ENCODE measurements at regions not wholly inside any gene's neighbourhood (a gene's known extent, or its start where the extent isn't known, plus 50 kb on each side); places are given as distances from the start of the nearest gene placed in this dataset.

DNA sequence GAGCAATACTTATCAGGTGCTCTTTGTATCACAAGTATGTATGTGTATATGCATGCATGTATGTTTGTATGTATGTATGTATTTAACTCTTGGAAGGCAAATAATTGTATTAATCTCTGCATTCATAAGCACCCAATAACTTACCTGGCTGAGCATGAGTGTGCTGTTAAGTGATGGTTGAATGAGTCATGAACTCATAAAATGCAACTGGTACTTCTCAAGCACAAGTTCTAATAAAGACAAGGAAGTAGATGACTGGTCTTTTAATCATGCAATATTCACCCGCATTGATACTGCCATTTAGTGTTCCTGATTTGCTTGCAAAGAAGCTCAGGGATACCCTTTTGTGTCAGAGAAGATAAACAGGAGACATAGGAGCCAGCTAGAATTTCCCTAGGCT is 204.9 kb upstream of the TRPM3 start:
- TF ChIP-seq, protein P1, sequence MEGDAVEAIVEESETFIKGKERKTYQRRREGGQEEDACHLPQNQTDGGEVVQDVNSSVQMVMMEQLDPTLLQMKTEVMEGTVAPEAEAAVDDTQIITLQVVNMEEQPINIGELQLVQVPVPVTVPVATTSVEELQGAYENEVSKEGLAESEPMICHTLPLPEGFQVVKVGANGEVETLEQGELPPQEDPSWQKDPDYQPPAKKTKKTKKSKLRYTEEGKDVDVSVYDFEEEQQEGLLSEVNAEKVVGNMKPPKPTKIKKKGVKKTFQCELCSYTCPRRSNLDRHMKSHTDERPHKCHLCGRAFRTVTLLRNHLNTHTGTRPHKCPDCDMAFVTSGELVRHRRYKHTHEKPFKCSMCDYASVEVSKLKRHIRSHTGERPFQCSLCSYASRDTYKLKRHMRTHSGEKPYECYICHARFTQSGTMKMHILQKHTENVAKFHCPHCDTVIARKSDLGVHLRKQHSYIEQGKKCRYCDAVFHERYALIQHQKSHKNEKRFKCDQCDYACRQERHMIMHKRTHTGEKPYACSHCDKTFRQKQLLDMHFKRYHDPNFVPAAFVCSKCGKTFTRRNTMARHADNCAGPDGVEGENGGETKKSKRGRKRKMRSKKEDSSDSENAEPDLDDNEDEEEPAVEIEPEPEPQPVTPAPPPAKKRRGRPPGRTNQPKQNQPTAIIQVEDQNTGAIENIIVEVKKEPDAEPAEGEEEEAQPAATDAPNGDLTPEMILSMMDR (IDR thresholded peaks at IDR 0.05) = no peak
- no peak for TF ChIP-seq CEBPB (IDR thresholded peaks at IDR 0.05)

Measured in A549 (cell line).